B cell (primary cell): ENCODE measurements at regions not wholly inside any gene's neighbourhood (a gene's known extent, or its start where the extent isn't known, plus 50 kb on each side); places are given as distances from the start of the nearest gene placed in this dataset.

Source experiments
- CTCF ChIP-seq: fragments of 200-600 bp; IDR thresholded peaks from one replicate; pipeline ENCODE4 v1.8.0; 2022; ENCODE audit warnings: antibody characterized with exemption, mild to moderate bottlenecking
- EZH2 ChIP-seq: IDR thresholded peaks from 2 replicates; pipeline ENCODE4 v1.6.1; 2012; ENCODE audit warnings: borderline replicate concordance, low read depth, mild to moderate bottlenecking, moderate library complexity, low read length; ENCODE audit not compliant: insufficient read depth, poor library complexity, severe bottlenecking

- no peak for TF ChIP-seq CTCF
- TF ChIP-seq EZH2: no peak
Measured at GRCh38 chr4:13851085-13851940, 223.8 kb upstream of the BOD1L1 start.
